GM18511 (cell line): ENCODE measurements at regions not wholly inside any gene's neighbourhood (a gene's known extent, or its start where the extent isn't known, plus 50 kb on each side); places are given as distances from the start of the nearest gene placed in this dataset.

Source experiments
- ATAC-seq: cut with Tn5 transposase; IDR thresholded peaks from one replicate; pipeline ENCODE4 v1.9.1; 2021; ENCODE audit warnings: mild to moderate bottlenecking, moderate library complexity; ENCODE audit not compliant: unreplicated experiment

GRCh38 chr2:181332044-181332605, 125.1 kb upstream of the ITGA4 start:
- ATAC-seq, result no peak

- peak; percentile 58 for ATAC-seq
Measured at GRCh38 chr2:181334158-181334826, 122.9 kb upstream of the ITGA4 start.

- ATAC-seq, result no peak
Measured at GRCh38 chr2:181340891-181341290, 116.3 kb upstream of the ITGA4 start.

- no peak for ATAC-seq
Measured at GRCh38 chr2:181341855-181342600, 115.2 kb upstream of the ITGA4 start.

GRCh38 chr2:181348107-181348837, 108.9 kb upstream of the ITGA4 start:
- peak; percentile 91 for ATAC-seq

GRCh38 chr2:181352158-181352557, 105.0 kb upstream of the ITGA4 start:
- no peak for ATAC-seq

- ATAC-seq, result no peak
Measured at GRCh38 chr2:181354626-181355025, 102.6 kb upstream of the ITGA4 start.

- no peak for ATAC-seq
Measured at GRCh38 chr2:181356526-181357130, 100.6 kb upstream of the ITGA4 start.

GRCh38 chr2:181357979-181358378, 99.2 kb upstream of the ITGA4 start:
- no peak for ATAC-seq

GRCh38 chr2:181362561-181362960, 94.6 kb upstream of the ITGA4 start:
- ATAC-seq, result no peak

GRCh38 chr2:181363164-181363563, 94.0 kb upstream of the ITGA4 start:
- ATAC-seq, result no peak

GRCh38 chr2:181364492-181365170, 92.6 kb upstream of the ITGA4 start:
- ATAC-seq, result no peak

- no peak for ATAC-seq
Measured at GRCh38 chr2:181366675-181367175, 90.5 kb upstream of the ITGA4 start.

- no peak for ATAC-seq
Measured at GRCh38 chr2:181367411-181367810, 89.8 kb upstream of the ITGA4 start.

GRCh38 chr2:181367906-181368435, 89.2 kb upstream of the ITGA4 start:
- ATAC-seq, result no peak

- ATAC-seq, result no peak
Measured at GRCh38 chr2:181370126-181370525, 87.1 kb upstream of the ITGA4 start.

GRCh38 chr2:181371195-181371594, 86.0 kb upstream of the ITGA4 start:
- no peak for ATAC-seq

- ATAC-seq, result no peak
Measured at GRCh38 chr2:181371782-181372645, 85.2 kb upstream of the ITGA4 start.

- no peak for ATAC-seq
Measured at GRCh38 chr2:181372646-181373040, 84.5 kb upstream of the ITGA4 start.
